ENCODE measurements at regions not wholly inside any gene's neighbourhood (a gene's known extent, or its start where the extent isn't known, plus 50 kb on each side); places are given as distances from the start of the nearest gene placed in this dataset.

- DNase-seq (ENCODE audit: low read depth): no peak
- no peak overlapping the region for H3K4me3 ChIP-seq (ENCODE audit: low read depth, low read length)
- no peak for TF ChIP-seq MYC (IDR thresholded peaks at IDR 0.05; ENCODE audit: low read depth, low read length)
- TF ChIP-seq POLR2A (IDR thresholded peaks at IDR 0.05; ENCODE audit: extremely low read depth, insufficient read length): no peak
- no peak for TF ChIP-seq CTCF (IDR thresholded peaks at IDR 0.05; ENCODE audit: low read depth, low read length)
- TF ChIP-seq, protein P1, sequence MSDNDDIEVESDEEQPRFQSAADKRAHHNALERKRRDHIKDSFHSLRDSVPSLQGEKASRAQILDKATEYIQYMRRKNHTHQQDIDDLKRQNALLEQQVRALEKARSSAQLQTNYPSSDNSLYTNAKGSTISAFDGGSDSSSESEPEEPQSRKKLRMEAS (IDR thresholded peaks at IDR 0.05; ENCODE audit: low read depth, low read length): no peak
These were observed 195.8 kb upstream of the FAM3C start for GRCh38 chr7:121591926-121592325.

DNA sequence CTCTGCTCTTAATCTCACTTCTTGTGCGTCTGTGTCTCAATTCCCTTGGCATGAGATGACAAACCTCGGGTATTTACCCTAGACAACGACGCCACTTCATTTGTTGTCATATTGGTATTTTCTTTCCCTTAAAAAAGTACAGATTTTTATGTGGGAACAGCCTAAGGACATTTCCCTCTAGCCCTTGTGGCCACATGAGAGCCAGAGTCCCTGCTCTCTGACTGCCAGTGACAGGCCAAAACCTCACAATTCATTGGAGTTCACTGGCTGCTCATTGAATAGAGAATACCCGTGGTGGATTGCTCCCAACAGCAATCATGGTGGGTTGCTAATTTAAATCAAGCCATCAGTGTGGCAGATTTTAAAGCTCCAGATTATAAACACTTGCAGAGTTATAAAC lies 191.3 kb upstream of the FAM3C start:
- no peak for DNase-seq (ENCODE audit: low read depth)
- H3K4me3 ChIP-seq (ENCODE audit: low read depth, low read length): no peak overlapping the region
- TF ChIP-seq, protein P1 (IDR thresholded peaks at IDR 0.05; ENCODE audit: low read depth, low read length): no peak
- TF ChIP-seq POLR2A (IDR thresholded peaks at IDR 0.05; ENCODE audit: extremely low read depth, insufficient read length): no peak
- no peak for TF ChIP-seq MYC (IDR thresholded peaks at IDR 0.05; ENCODE audit: low read depth, low read length)
- no peak for TF ChIP-seq CTCF (IDR thresholded peaks at IDR 0.05; ENCODE audit: low read depth, low read length)

DNA sequence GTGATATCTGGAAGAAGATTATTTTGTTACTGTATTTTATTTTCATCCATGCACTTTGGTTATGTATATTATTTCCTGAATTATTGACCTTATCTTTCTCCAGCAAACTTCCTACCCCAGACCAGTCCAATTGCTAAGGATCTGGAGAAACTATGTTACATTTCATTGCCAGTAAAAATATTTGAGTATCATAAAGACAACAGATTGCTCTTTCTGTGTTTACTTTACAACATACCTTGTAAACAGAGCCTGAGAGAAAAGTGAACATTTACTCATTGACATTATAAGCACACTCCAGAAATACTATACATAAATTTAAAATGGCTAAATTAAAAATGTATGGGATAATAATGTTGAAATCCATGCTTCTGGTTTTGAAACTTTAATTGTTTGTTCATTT lies 186.2 kb upstream of the FAM3C start:
- no peak overlapping the region for H3K4me3 ChIP-seq (ENCODE audit: low read depth, low read length)
- DNase-seq (ENCODE audit: low read depth): no peak
- TF ChIP-seq POLR2A (IDR thresholded peaks at IDR 0.05; ENCODE audit: extremely low read depth, insufficient read length) (no peak), CTCF (IDR thresholded peaks at IDR 0.05; ENCODE audit: low read depth, low read length) (no peak), MYC (IDR thresholded peaks at IDR 0.05; ENCODE audit: low read depth, low read length) (no peak)
- TF ChIP-seq, protein P1 (IDR thresholded peaks at IDR 0.05; ENCODE audit: low read depth, low read length): no peak

DNA sequence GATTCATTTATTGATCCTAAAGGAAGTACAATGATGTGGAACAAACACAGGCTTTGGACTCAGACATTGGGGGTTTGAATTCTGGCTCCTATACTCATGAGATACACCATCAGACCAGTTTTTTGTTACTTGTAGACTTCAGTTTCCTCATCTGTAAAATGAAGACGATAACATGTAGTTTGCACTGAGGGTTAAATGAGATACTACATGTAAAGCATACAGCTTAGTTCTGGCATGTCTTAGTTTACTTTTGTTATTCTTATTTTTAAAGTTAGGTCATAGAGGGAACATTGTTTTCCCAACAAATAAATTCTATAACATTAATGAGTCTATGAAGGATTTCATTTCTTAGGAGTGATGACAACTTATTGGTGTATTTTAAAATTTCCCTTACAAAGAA lies 183.5 kb upstream of the FAM3C start:
- H3K4me3 ChIP-seq (ENCODE audit: low read depth, low read length): no peak overlapping the region
- DNase-seq (ENCODE audit: low read depth): no peak
- TF ChIP-seq CTCF (IDR thresholded peaks at IDR 0.05; ENCODE audit: low read depth, low read length) (no peak), MYC (IDR thresholded peaks at IDR 0.05; ENCODE audit: low read depth, low read length) (no peak), POLR2A (IDR thresholded peaks at IDR 0.05; ENCODE audit: extremely low read depth, insufficient read length) (no peak)
- TF ChIP-seq, protein P1 (IDR thresholded peaks at IDR 0.05; ENCODE audit: low read depth, low read length): no peak

DNA sequence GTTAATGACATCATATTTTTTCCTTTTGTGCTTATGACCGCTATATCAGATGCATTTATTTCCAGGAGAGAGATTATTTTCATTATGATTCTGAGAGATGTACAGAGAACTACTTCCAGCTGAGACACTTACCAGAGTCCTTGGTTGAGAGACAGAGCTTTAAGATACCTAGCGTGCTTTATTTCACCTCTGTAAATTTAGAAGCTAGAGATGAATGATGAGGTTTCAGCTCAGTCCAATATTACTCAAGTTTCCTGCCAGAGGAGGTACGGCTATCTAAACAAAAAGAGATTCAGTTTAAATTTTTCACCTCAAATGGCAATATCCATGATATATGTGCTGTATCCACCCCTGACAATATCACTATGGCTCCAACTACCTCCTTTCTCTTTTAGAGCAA lies 182.6 kb upstream of the FAM3C start:
- no peak for TF ChIP-seq MYC (IDR thresholded peaks at IDR 0.05; ENCODE audit: low read depth, low read length)
- H3K4me3 ChIP-seq (ENCODE audit: low read depth, low read length): no peak overlapping the region
- no peak for DNase-seq (ENCODE audit: low read depth)

GRCh38 chr7:121576148-121576917 lies 180.2 kb upstream of the FAM3C start:
- TF ChIP-seq CTCF (IDR thresholded peaks at IDR 0.05; ENCODE audit: low read depth, low read length) (no peak), MYC (IDR thresholded peaks at IDR 0.05; ENCODE audit: low read depth, low read length) (no peak)
- no peak for DNase-seq (ENCODE audit: low read depth)
- H3K4me3 ChIP-seq (ENCODE audit: low read depth, low read length): no peak overlapping the region
